IPS-15b (cell line): ENCODE measurements at regions not wholly inside any gene's neighbourhood (a gene's known extent, or its start where the extent isn't known, plus 50 kb on each side); places are given as distances from the start of the nearest gene placed in this dataset.

Experiments
- H3K27me3 ChIP-seq: one replicate; pipeline ENCODE4 v1.6.1; 2013; ENCODE audit warnings: low read length; ENCODE audit not compliant: control insufficient read depth, insufficient read depth
- H3K36me3 ChIP-seq: one replicate; pipeline ENCODE4 v1.6.1; 2013; ENCODE audit warnings: low read length; ENCODE audit not compliant: control insufficient read depth, insufficient read depth
- H3K4me1 ChIP-seq: one replicate; pipeline ENCODE4 v1.6.1; 2013; ENCODE audit warnings: mild to moderate bottlenecking, low read length; ENCODE audit not compliant: control insufficient read depth, insufficient read depth
- H3K4me3 ChIP-seq: one replicate; pipeline ENCODE4 v1.5.1; 2013; ENCODE audit warnings: low read depth, low read length
- H3K9ac ChIP-seq: one replicate; pipeline ENCODE4 v1.6.1; 2013; ENCODE audit warnings: low read depth, mild to moderate bottlenecking, low read length
- H3K9me3 ChIP-seq: one replicate; pipeline ENCODE4 v1.6.1; 2013; ENCODE audit warnings: mild to moderate bottlenecking, low read length; ENCODE audit not compliant: control insufficient read depth, insufficient read depth

GRCh38 chr3:177478170-177478867 lies 281.0 kb upstream of the TBL1XR1 start:
- Histone ChIP-seq H3K36me3 (no peaks in the 10 kb centered on the region), H3K4me3 (no peak overlapping the region), H3K27me3 (no peaks in the 10 kb centered on the region), H3K9ac (no peak overlapping the region), H3K4me1 (no peaks in the 10 kb centered on the region), H3K9me3 (no peaks in the 10 kb centered on the region)

- H3K4me3 ChIP-seq, result no peak overlapping the region
- no peaks in the 10 kb centered on the region for H3K9me3 ChIP-seq
- H3K4me1 ChIP-seq, result no peaks in the 10 kb centered on the region
- H3K27me3 ChIP-seq, result no peaks in the 10 kb centered on the region
- H3K36me3 ChIP-seq, result no peaks in the 10 kb centered on the region
- no peak overlapping the region for H3K9ac ChIP-seq
These were observed 282.3 kb upstream of the TBL1XR1 start for GRCh38 chr3:177479630-177480029.

DNA sequence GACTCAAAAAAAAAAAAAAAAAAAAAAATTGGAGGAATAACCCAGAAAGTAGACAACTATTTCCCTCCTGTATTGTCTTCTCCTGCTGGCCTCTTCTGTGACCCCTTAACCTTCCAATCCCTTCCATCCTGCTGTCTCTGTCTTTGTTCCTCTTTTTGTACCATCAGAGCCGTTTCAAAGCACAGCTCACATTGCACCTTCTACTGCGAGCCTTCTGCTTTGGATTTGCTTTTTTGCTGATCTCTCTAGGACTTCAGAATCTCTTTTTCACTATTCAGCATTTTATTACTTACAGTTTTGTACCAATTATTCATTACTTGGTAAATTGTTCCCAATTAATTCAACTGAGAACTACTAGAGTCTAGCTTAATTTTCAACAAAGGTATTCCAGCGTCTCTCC lies 284.0 kb upstream of the TBL1XR1 start:
- Histone ChIP-seq H3K36me3 (no peaks in the 10 kb centered on the region), H3K27me3 (no peaks in the 10 kb centered on the region), H3K4me3 (no peak overlapping the region), H3K4me1 (no peaks in the 10 kb centered on the region), H3K9ac (no peak overlapping the region), H3K9me3 (no peaks in the 10 kb centered on the region)

GRCh38 chr3:177482048-177482691 lies 284.9 kb upstream of the TBL1XR1 start:
- Histone ChIP-seq H3K4me3 (no peak overlapping the region), H3K9me3 (no peaks in the 10 kb centered on the region), H3K9ac (no peak overlapping the region), H3K36me3 (no peaks in the 10 kb centered on the region), H3K4me1 (no peaks in the 10 kb centered on the region), H3K27me3 (no peaks in the 10 kb centered on the region)

GRCh38 chr3:177483182-177483967 lies 286.1 kb upstream of the TBL1XR1 start:
- Histone ChIP-seq H3K27me3 (no peaks in the 10 kb centered on the region), H3K9me3 (no peaks in the 10 kb centered on the region), H3K9ac (no peak overlapping the region), H3K4me1 (no peaks in the 10 kb centered on the region), H3K36me3 (no peaks in the 10 kb centered on the region), H3K4me3 (no peak overlapping the region)

DNA sequence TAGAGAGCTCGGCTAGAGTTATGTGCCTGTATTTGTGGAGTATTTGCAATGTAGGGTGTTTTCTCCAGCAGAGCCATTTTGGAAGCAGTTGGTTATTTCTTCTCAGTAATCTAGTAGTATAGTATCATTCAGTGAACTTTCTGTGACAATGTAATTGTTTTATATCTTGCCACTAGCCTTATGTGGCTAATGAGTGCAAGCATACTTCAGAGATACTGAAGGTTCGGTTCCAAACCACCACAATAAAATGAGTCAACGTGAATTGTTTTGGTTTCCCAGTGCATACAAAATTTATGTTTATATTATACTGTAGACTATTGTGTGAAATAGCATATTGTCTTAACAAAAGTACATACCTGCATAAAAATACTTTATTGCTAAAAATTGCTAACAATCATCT lies 286.9 kb upstream of the TBL1XR1 start:
- no peaks in the 10 kb centered on the region for H3K9me3 ChIP-seq
- H3K4me1 ChIP-seq, result no peaks in the 10 kb centered on the region
- no peak overlapping the region for H3K9ac ChIP-seq
- H3K27me3 ChIP-seq, result no peaks in the 10 kb centered on the region
- H3K4me3 ChIP-seq, result no peak overlapping the region
- H3K36me3 ChIP-seq, result no peaks in the 10 kb centered on the region

DNA sequence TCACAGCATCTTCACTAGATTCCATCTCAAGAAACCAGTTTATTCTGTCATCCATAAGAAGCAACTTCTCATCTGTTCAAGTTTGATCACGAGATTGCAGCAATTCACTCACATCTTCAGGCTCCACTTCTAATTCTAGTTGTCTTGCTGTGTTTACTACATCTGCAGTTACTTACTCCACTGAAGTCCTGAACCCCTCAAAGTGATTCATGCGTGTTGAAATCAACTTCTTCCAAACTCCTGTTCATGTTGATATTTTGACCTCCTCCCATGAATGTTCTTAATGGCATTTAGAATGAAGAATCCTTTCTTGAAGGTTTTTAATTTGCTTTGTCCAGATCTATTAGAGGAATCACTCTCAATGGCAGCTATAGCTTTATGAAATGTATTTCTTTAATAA lies 287.6 kb upstream of the TBL1XR1 start:
- no peaks in the 10 kb centered on the region for H3K27me3 ChIP-seq
- no peak overlapping the region for H3K4me3 ChIP-seq
- no peaks in the 10 kb centered on the region for H3K9me3 ChIP-seq
- H3K9ac ChIP-seq, result no peak overlapping the region
- no peaks in the 10 kb centered on the region for H3K36me3 ChIP-seq
- no peaks in the 10 kb centered on the region for H3K4me1 ChIP-seq

DNA sequence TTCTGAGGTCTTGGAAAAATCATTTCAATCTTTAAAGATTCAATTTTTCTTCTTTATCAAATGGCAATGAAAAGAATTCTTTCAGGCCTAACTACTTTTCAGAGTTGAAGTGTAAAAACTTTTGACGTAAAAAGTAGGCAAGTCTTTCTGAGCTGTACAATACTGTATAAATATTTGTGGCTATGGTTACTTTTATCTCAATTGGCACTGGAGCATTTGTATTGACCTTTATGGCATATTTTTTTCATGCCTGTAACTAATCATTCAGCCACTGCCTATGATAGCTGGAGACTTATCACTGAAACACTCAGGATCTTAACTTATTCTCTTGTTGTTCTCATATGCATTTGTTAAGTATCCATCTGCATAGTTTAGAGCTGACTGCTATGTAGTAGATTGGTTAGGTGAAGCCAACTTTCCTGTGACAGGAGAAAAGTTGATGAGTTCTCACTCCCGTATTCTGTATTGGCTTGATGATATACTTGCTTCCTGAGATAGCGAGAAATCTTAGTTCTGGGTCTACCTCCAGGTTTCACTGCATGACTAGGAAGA lies 290.4 kb upstream of the TBL1XR1 start:
- H3K9me3 ChIP-seq, result no peaks in the 10 kb centered on the region
- no peaks in the 10 kb centered on the region for H3K4me1 ChIP-seq
- no peak overlapping the region for H3K9ac ChIP-seq
- H3K27me3 ChIP-seq, result no peaks in the 10 kb centered on the region
- no peak overlapping the region for H3K4me3 ChIP-seq
- H3K36me3 ChIP-seq, result no peaks in the 10 kb centered on the region

GRCh38 chr3:177488740-177489139 lies 291.5 kb upstream of the TBL1XR1 start:
- Histone ChIP-seq H3K36me3 (no peaks in the 10 kb centered on the region), H3K9ac (no peak overlapping the region), H3K27me3 (no peaks in the 10 kb centered on the region), H3K9me3 (no peaks in the 10 kb centered on the region), H3K4me3 (no peak overlapping the region), H3K4me1 (no peaks in the 10 kb centered on the region)

DNA sequence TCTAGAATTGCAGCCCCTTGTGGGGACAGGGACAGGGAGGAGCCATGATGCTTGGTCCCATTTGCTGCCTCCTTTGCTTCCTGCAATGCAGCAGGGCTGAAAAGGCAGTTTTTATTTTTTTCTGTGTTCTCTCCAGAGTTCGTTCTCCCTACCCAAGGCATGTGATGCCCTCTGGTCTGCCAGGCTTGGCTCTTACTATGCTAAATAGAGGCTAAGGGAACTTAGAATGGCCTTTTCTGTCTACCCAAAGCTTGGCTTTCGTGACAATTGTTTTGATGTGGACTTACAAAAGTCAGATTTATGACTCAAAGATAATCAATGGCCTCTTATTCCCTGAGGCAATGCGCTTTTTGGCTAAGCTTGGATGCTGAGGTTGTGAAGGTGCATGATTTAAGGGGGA lies 293.3 kb upstream of the TBL1XR1 start:
- Histone ChIP-seq H3K4me1 (no peaks in the 10 kb centered on the region), H3K9ac (no peak overlapping the region), H3K4me3 (no peak overlapping the region), H3K27me3 (no peaks in the 10 kb centered on the region), H3K36me3 (no peaks in the 10 kb centered on the region), H3K9me3 (no peaks in the 10 kb centered on the region)

DNA sequence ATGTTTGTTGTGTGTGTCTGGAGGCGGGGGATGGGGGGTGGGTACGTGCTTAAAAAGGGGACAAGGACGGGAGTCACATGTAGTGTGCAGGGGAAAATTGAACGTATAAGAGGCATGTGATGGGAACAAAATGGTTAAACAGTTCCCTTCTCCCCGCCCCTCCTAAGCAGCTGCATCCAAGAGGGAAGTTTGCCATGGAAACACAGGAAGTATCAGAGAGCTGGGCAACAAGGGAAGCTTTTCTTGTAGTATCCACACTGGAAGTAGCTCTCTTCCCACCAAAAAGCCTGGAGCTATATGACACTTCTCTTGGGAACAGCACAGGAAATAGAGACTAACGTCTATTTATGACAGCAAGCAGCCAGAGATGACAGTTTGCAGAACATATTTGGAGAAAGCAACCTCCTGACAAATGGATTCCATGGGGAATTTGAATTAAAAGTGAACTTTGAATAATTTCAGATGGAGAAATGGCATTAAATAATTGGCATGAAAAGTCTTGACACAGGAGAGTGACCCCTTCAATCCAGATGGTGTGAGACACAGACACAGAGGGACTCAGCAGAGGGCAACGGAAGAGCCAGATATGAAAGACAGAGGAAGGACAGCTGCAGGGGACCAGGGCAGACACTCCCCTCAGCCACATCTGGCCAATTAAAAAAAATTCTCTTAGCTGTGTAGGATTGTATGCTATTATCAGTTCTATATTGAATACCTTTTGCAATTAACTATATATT lies 294.2 kb upstream of the TBL1XR1 start:
- Histone ChIP-seq H3K36me3 (no peaks in the 10 kb centered on the region), H3K4me3 (no peak overlapping the region), H3K4me1 (no peaks in the 10 kb centered on the region), H3K9me3 (no peaks in the 10 kb centered on the region), H3K9ac (no peak overlapping the region), H3K27me3 (no peaks in the 10 kb centered on the region)
